Uterus (tissue), 3 donors: ENCODE measurements at regions not wholly inside any gene's neighbourhood (a gene's known extent, or its start where the extent isn't known, plus 50 kb on each side); places are given as distances from the start of the nearest gene placed in this dataset.

ENCODE experiments used
- DNase-seq, 2 donors: peaks; one replicate each; pipeline ENCODE4 v3.0.0-alpha.2; 2019 to 2020
- H3K27ac ChIP-seq, 2 donors: fragments of 200-600 bp; sonication (generic); 1 replicate in 1 of 2; 2 replicates in 1 of 2; pipeline ENCODE4 v1.5.1; 2016 to 2018
- H3K27me3 ChIP-seq, 2 donors: fragments of 200-600 bp; sonication (generic); one replicate each; pipeline ENCODE4 v1.5.1; 2018 to 2019; ENCODE audit warnings: control low read depth in 1 of 2
- H3K36me3 ChIP-seq, 2 donors: fragments of 200-600 bp; sonication (generic); one replicate each; pipeline ENCODE4 v1.5.1; 2019; ENCODE audit warnings: control low read depth in 1 of 2
- H3K4me1 ChIP-seq, 2 donors: fragments of 200-600 bp; sonication (generic); one replicate each; pipeline ENCODE4 v1.5.1; 2018 to 2019; ENCODE audit warnings: control low read depth in 1 of 2
- H3K4me3 ChIP-seq, 2 donors: fragments of 200-600 bp; sonication (generic); 1 replicate in 1 of 2; 2 replicates in 1 of 2; pipeline ENCODE4 v1.5.1; 2018 to 2019; ENCODE audit warnings: mild to moderate bottlenecking in 1 of 2
- H3K9me3 ChIP-seq, 2 donors: fragments of 200-600 bp; sonication (generic); one replicate each; pipeline ENCODE4 v1.5.1; 2019; ENCODE audit warnings: control low read depth in 1 of 2
- POLR2A ChIP-seq, 2 donors: fragments of 450-650 bp; IDR thresholded peaks; one replicate each; pipeline ENCODE4 v1.6.1; 2016; ENCODE audit warnings: antibody characterized with exemption in 2 of 2, mild to moderate bottlenecking in 1 of 2, moderate library complexity in 1 of 2
- intact Hi-C: fragments of 100-400 bp; cut with DNase I; formaldehyde crosslinking; loops from one replicate; pipeline ENCODE4 v1.15.1; 2023; ENCODE audit warnings: low total_unique reads
- TF ChIP-seq, protein P1 (sequence below), 4 experiments: fragments of 200-600 bp in 2 of 4; fragments of 450-650 bp in 2 of 4; sonication (generic) in 2 of 4; IDR thresholded peaks; one replicate each; pipeline ENCODE4 v1.5.1; 2016 to 2019; ENCODE audit warnings: antibody characterized with exemption in 4 of 4, mild to moderate bottlenecking in 2 of 4, moderate library complexity in 1 of 4
- donor health status: DM: yes; HTN: yes; CAD: no.

DNA sequence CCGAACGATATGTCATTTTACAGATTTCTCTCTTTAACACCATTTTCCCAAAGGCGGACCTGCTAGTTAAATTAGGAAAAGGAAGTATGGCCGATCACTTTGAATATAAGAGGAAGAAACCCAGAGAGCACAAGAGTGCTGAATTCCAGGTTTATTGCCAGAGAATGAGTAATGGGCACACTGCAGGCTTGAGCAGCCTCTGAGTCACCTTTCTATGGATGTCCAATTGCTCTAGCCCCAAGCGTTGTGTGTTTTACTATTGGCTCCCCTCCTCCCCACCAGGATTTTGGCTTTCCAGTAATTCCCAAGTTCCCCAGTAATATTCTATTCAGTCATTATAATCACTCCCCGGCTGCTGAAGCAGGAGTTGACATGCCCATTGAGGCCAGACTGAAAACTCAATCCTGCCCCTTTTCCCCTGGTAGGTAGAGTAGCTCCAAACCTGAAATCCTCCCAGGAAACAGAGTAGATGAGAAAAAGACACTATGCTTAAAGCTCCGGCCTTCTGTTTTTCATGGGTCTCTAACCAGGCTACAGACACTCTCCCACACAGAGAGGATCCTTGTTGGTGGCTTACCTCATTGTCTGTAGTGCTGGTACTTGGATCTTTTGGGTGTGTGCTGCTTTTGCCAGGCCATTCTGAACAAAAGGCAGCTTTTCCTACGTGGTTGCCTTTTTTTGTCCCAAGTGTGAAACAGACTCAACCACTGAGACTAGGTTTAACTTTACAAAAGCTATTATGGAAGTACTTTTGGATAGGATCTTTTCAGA lies 704.3 kb upstream of the FLRT2 start:
- intact Hi-C loops: no loop called here
- Histone ChIP-seq H3K36me3 (no peaks in the 10 kb centered on the region), H3K27ac (no peak overlapping the region), H3K4me3 (no peak overlapping the region), H3K27me3 (no peaks in the 10 kb centered on the region), H3K4me1 (no peaks in the 10 kb centered on the region), H3K9me3 (no peaks in the 10 kb centered on the region)
- DNase-seq: no peak
- no peak for TF ChIP-seq POLR2A (IDR thresholded peaks at IDR 0.05)
- TF ChIP-seq, protein P1, sequence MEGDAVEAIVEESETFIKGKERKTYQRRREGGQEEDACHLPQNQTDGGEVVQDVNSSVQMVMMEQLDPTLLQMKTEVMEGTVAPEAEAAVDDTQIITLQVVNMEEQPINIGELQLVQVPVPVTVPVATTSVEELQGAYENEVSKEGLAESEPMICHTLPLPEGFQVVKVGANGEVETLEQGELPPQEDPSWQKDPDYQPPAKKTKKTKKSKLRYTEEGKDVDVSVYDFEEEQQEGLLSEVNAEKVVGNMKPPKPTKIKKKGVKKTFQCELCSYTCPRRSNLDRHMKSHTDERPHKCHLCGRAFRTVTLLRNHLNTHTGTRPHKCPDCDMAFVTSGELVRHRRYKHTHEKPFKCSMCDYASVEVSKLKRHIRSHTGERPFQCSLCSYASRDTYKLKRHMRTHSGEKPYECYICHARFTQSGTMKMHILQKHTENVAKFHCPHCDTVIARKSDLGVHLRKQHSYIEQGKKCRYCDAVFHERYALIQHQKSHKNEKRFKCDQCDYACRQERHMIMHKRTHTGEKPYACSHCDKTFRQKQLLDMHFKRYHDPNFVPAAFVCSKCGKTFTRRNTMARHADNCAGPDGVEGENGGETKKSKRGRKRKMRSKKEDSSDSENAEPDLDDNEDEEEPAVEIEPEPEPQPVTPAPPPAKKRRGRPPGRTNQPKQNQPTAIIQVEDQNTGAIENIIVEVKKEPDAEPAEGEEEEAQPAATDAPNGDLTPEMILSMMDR (IDR thresholded peaks at IDR 0.05): no peak

- no peak for TF ChIP-seq POLR2A (IDR thresholded peaks at IDR 0.05)
- TF ChIP-seq, protein P1 (IDR thresholded peaks at IDR 0.05): no peak
- H3K27me3 ChIP-seq: no peaks in the 10 kb centered on the region
- H3K36me3 ChIP-seq: no peaks in the 10 kb centered on the region
- H3K4me3 ChIP-seq: no peak overlapping the region
- H3K9me3 ChIP-seq: no peaks in the 10 kb centered on the region
- DNase-seq: no peak
- intact Hi-C loops: no loop called here
- H3K4me1 ChIP-seq: no peaks in the 10 kb centered on the region
- no peak overlapping the region for H3K27ac ChIP-seq
These were observed 703.6 kb upstream of the FLRT2 start for GRCh38 chr14:84826294-84826693.

- Histone ChIP-seq H3K27ac (no peak overlapping the region), H3K4me1 (no peaks in the 10 kb centered on the region), H3K27me3 (no peaks in the 10 kb centered on the region), H3K36me3 (no peaks in the 10 kb centered on the region), H3K4me3 (no peak overlapping the region), H3K9me3 (no peaks in the 10 kb centered on the region)
- no peak for DNase-seq
- intact Hi-C loops: no loop called here
- no peak for TF ChIP-seq POLR2A (IDR thresholded peaks at IDR 0.05)
- TF ChIP-seq, protein P1 (IDR thresholded peaks at IDR 0.05): no peak
These were observed 679.3 kb upstream of the FLRT2 start for GRCh38 chr14:84850595-84850994.

GRCh38 chr14:84856751-84857534 lies 673.0 kb upstream of the FLRT2 start:
- H3K4me3 ChIP-seq: no peak overlapping the region
- DNase-seq: no peak
- H3K27me3 ChIP-seq: no peaks in the 10 kb centered on the region
- no peaks in the 10 kb centered on the region for H3K9me3 ChIP-seq
- no peak overlapping the region for H3K27ac ChIP-seq
- TF ChIP-seq POLR2A (IDR thresholded peaks at IDR 0.05): no peak
- TF ChIP-seq, protein P1 (IDR thresholded peaks at IDR 0.05): no peak
- H3K36me3 ChIP-seq: no peaks in the 10 kb centered on the region
- no peaks in the 10 kb centered on the region for H3K4me1 ChIP-seq
- intact Hi-C loops: no loop called here

GRCh38 chr14:84857571-84857970 lies 672.4 kb upstream of the FLRT2 start:
- Histone ChIP-seq H3K4me3 (no peak overlapping the region), H3K4me1 (no peaks in the 10 kb centered on the region), H3K36me3 (no peaks in the 10 kb centered on the region), H3K27me3 (no peaks in the 10 kb centered on the region), H3K27ac (no peak overlapping the region), H3K9me3 (no peaks in the 10 kb centered on the region)
- no peak for TF ChIP-seq POLR2A (IDR thresholded peaks at IDR 0.05)
- TF ChIP-seq, protein P1 (IDR thresholded peaks at IDR 0.05): no peak
- no peak for DNase-seq
- intact Hi-C loops: no loop called here
